GM13977 (cell line): ENCODE measurements at regions not wholly inside any gene's neighbourhood (a gene's known extent, or its start where the extent isn't known, plus 50 kb on each side); places are given as distances from the start of the nearest gene placed in this dataset.

Experiments
- DNase-seq: peaks from one replicate; pipeline ENCODE4 v3.0.0; 2012; ENCODE audit warnings: low spot score
- in situ Hi-C: fragments of 300-500 bp; cut with MboI; formaldehyde crosslinking; loops from one replicate; pipeline ENCODE4 v1.12.0; 2022; ENCODE audit warnings: low sequenced_read_pairs, low pct_unique_long_range_greater_than_20kb, mixed read lengths, inconsistent platforms; ENCODE audit not compliant: unreplicated experiment
- TF ChIP-seq, protein P1 (sequence below): IDR thresholded peaks from 2 replicates; pipeline ENCODE4 v1.5.1; 2012; ENCODE audit warnings: mild to moderate bottlenecking, control low read depth; ENCODE audit not compliant: insufficient read depth; ENCODE audit errors: extremely low read depth, missing control alignments

DNA sequence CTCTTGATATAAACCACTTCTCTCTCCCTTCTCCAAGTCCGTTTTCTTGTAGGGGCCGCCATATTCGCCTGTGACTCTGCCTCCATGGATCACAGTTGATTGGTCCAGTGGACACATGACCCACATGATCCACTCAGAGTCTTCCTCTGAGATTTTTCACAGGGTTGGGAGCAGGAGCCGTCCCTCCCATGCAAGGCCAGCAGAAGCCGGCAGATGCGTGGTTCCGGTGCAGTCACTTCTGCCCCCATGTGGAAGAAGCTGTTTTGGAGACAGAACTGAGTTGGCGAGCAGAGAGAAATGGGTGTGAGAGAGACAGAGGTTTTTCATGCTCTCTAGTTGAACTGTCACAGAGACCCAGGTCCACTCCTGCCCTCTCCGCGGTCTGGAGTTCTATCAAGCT lies 83.3 kb downstream of the C16orf95 start:
- DNase-seq = no peak
- in situ Hi-C loops = no loop called here
- TF ChIP-seq, protein P1, sequence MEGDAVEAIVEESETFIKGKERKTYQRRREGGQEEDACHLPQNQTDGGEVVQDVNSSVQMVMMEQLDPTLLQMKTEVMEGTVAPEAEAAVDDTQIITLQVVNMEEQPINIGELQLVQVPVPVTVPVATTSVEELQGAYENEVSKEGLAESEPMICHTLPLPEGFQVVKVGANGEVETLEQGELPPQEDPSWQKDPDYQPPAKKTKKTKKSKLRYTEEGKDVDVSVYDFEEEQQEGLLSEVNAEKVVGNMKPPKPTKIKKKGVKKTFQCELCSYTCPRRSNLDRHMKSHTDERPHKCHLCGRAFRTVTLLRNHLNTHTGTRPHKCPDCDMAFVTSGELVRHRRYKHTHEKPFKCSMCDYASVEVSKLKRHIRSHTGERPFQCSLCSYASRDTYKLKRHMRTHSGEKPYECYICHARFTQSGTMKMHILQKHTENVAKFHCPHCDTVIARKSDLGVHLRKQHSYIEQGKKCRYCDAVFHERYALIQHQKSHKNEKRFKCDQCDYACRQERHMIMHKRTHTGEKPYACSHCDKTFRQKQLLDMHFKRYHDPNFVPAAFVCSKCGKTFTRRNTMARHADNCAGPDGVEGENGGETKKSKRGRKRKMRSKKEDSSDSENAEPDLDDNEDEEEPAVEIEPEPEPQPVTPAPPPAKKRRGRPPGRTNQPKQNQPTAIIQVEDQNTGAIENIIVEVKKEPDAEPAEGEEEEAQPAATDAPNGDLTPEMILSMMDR = no peak

DNA sequence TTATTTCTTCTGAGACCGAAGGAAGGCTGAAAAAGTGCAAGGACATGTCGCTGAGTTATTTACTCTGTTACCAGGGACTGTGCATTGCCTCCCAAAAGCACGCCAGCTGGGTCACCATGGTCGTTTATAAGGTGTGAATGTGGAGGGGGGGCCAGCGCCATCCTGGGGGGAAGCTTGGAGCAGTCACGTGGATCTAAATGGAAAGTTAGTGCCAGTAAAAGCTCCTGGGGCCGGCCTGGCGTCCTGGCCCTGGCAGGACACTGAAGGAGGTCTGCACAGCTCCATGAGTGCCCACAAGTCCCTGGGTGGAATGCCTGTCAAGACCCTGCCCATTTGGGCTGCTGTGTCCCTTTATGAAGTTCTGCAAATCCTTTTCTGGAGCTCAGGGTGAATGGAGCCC lies 82.6 kb downstream of the C16orf95 start:
- TF ChIP-seq, protein P1 = no peak
- no peak for DNase-seq
- in situ Hi-C loops = no loop called here

DNA sequence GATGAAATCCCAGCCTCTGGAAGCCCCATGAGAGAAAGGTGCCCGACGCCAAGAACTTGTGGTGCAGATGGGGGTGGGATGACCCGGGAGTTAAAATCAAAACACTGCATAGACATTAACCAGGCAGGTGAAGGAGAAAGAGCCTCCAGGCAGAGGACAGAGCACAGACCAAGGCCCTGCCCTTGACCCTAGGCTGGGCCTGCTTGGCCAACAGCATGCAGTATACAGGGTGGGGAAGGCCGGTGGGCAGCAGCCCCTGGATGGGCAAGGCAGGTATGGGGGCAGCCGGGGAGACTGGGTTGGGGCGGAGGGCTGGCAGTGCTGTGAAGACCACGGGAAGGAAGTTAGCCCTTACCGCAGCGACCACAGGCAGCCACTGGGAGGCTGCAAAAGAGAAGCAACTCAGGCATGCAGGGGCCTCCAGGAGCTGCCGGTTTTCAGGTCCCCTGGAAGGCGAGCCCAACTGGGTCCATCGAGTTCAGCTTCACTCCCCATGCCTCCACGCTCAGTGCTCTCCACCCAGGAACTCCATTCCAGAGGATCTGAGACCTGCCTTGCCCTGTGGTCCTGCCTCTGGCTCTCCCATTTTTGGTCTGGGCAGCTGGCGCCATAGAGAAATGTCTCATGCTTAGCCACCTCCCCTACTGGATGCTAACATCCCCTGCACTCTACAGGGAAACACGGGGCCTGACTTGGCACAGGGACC lies 81.2 kb downstream of the C16orf95 start:
- DNase-seq = no peak
- in situ Hi-C loops = no loop called here

DNA sequence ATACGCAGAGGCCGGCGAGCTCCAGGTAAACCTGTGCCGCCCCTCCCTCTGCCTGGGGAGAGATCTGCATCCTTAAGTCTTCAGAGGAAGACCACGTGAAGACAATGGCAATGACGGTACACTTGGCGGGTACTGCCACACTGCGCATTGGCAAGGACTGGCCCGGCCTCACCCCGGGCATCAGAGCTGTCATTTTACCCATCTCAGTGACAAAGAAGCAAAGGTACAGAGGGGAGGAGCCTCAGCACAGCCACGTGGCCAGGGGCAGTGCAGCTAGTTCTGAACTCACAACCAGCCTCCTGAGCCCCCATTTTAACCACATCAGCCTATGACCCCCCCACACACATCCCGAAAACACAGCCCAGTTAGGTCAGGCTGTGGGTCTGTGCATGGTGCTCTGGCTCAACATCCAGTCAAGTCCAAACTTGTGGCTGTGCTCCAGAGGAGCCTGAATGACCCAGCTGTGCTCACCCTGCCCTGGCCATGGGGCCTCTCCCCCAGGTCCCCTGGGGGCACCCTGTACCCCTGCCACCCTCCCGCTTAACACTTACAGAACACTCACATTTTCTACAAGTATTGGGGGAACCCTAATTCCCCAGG lies 80.6 kb downstream of the C16orf95 start:
- TF ChIP-seq, protein P1 = no peak
- no peak for DNase-seq
- in situ Hi-C loops = no loop called here

More for the DNA sequence above, 81.2 kb downstream of the C16orf95 start:
- TF ChIP-seq, protein P1 = no peak

DNA sequence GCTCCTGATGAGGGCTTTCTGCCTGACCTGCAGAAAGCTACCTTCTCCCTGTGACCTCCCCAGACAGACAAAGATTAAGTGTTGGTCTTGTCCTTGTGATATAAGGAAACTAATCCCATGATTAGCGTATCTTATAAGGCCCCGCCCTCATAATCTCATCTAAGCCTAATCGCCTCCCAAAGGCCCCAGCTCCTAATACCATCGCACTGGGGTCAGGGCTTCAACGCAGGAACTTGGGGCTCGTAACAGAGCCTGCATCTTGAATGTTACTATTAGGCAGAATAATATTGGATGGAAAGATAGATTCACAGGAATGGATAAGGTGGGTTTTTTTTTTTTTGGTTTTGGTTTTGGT lies 78.9 kb downstream of the C16orf95 start:
- in situ Hi-C loops = no loop called here
- DNase-seq = no peak

DNA sequence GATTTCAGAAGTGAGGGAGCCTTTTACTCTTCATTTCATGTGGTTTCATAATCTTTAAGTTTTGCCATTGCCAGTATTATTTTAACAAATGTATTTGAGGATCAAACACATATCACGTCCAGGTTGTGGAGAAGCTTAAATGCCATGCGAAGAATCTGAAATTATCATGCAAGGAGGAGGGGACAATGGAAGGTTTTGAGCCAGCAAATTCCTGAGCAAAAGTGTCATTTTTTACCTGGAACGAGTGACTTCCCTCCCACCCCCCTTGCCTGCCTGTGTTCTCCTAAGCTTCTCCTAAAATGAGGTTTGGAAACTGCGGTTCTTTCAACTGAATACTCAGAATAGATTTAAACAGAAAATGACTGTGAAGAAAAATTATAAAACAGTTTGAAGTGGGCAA lies 77.6 kb downstream of the C16orf95 start:
- in situ Hi-C loops = no loop called here
- TF ChIP-seq, protein P1 = no peak
- no peak for DNase-seq

More for the DNA sequence above, 78.9 kb downstream of the C16orf95 start:
- TF ChIP-seq, protein P1 = no peak
